ENCODE measurements at regions not wholly inside any gene's neighbourhood (a gene's known extent, or its start where the extent isn't known, plus 50 kb on each side); places are given as distances from the start of the nearest gene placed in this dataset.
"Not testable (repeated sequence)": the region's sequence is repeated elsewhere in the genome, so short reads cannot be mapped to it uniquely, and the experiment has no call there.

- H3K27me3 Mint-ChIP-seq = peaks cover 2% of the 10 kb centered on the region
- TF ChIP-seq CTCF (conservative IDR thresholded peaks at IDR 0.05) = no peak
- no peaks in the 10 kb centered on the region for H3K36me3 Mint-ChIP-seq
- H3K4me1 Mint-ChIP-seq (ENCODE audit: unreplicated experiment) = no peaks in the 10 kb centered on the region
- peaks cover 4% of the 10 kb centered on the region for H3K9me3 Mint-ChIP-seq
- H3K4me3 Mint-ChIP-seq = peak overlapping the region; percentile 46
- H3K27ac Mint-ChIP-seq = no peak overlapping the region
- DNase-seq (ENCODE audit: extremely low spot score, unreplicated experiment) = no peak
Measured at GRCh38 chr14:70256601-70257000, 67.8 kb upstream of the SLC8A3 start.

GRCh38 chr14:70255071-70256057, 66.6 kb upstream of the SLC8A3 start:
- DNase-seq (ENCODE audit: extremely low spot score, unreplicated experiment); H3K27ac Mint-ChIP-seq: not testable (repeated sequence)
- H3K4me3 Mint-ChIP-seq = peak overlapping the region; percentile 83

GRCh38 chr14:70254476-70254961, 65.8 kb upstream of the SLC8A3 start:
- no peak overlapping the region for H3K27ac Mint-ChIP-seq
- peak overlapping the region; percentile 77 for H3K4me3 Mint-ChIP-seq
- peaks cover 15% of the 10 kb centered on the region for H3K27me3 Mint-ChIP-seq
- H3K9me3 Mint-ChIP-seq = peaks cover 4% of the 10 kb centered on the region
- H3K36me3 Mint-ChIP-seq = no peaks in the 10 kb centered on the region
- DNase-seq (ENCODE audit: extremely low spot score, unreplicated experiment) = peak; percentile 77
- TF ChIP-seq CTCF (conservative IDR thresholded peaks at IDR 0.05) = no peak
- no peaks in the 10 kb centered on the region for H3K4me1 Mint-ChIP-seq (ENCODE audit: unreplicated experiment)

More at GRCh38 chr14:70255071-70256057, 66.6 kb upstream of the SLC8A3 start:
- not testable (repeated sequence) for H3K27me3 Mint-ChIP-seq; H3K9me3 Mint-ChIP-seq; H3K4me1 Mint-ChIP-seq (ENCODE audit: unreplicated experiment); H3K36me3 Mint-ChIP-seq

- Mint-ChIP-seq H3K4me3 (peak overlapping the region; percentile 80), H3K27me3 (peaks cover 15% of the 10 kb centered on the region)
- H3K27ac Mint-ChIP-seq; H3K9me3 Mint-ChIP-seq; DNase-seq (ENCODE audit: extremely low spot score, unreplicated experiment); H3K36me3 Mint-ChIP-seq; H3K4me1 Mint-ChIP-seq (ENCODE audit: unreplicated experiment): not testable (repeated sequence)
Measured at GRCh38 chr14:70253547-70253946, 64.8 kb upstream of the SLC8A3 start.

- DNase-seq (ENCODE audit: extremely low spot score, unreplicated experiment) = no peak
- H3K27ac Mint-ChIP-seq = no peak overlapping the region
- no peak overlapping the region for H3K4me3 Mint-ChIP-seq
- no peak for TF ChIP-seq CTCF (conservative IDR thresholded peaks at IDR 0.05)
- no peaks in the 10 kb centered on the region for H3K9me3 Mint-ChIP-seq
- H3K4me1 Mint-ChIP-seq (ENCODE audit: unreplicated experiment) = no peaks in the 10 kb centered on the region
- H3K27me3 Mint-ChIP-seq = peaks cover 43% of the 10 kb centered on the region
- H3K36me3 Mint-ChIP-seq = no peaks in the 10 kb centered on the region
Measured at GRCh38 chr14:70245026-70245425, 56.3 kb upstream of the SLC8A3 start.

- no peak for DNase-seq (ENCODE audit: extremely low spot score, unreplicated experiment)
- Mint-ChIP-seq H3K9me3 (no peaks in the 10 kb centered on the region), H3K4me3 (no peak overlapping the region), H3K4me1 (ENCODE audit: unreplicated experiment) (no peaks in the 10 kb centered on the region), H3K27me3 (peaks cover 33% of the 10 kb centered on the region), H3K36me3 (no peaks in the 10 kb centered on the region), H3K27ac (no peak overlapping the region)
- TF ChIP-seq CTCF (conservative IDR thresholded peaks at IDR 0.05) = no peak
Measured at GRCh38 chr14:70239802-70240201, 51.1 kb upstream of the SLC8A3 start.

GRCh38 chr14:70238635-70239034, 49.9 kb upstream of the SLC8A3 start:
- H3K36me3 Mint-ChIP-seq; H3K4me1 Mint-ChIP-seq (ENCODE audit: unreplicated experiment); H3K4me3 Mint-ChIP-seq; H3K9me3 Mint-ChIP-seq; H3K27ac Mint-ChIP-seq; DNase-seq (ENCODE audit: extremely low spot score, unreplicated experiment): not testable (repeated sequence)
- peaks cover 27% of the 10 kb centered on the region for H3K27me3 Mint-ChIP-seq

Measured in type B pancreatic cell (in vitro differentiated cells).